Activated CD4-positive, alpha-beta T cell treated with anti-CD3 and anti-CD28 coated beads for 36 hours (primary cell): ENCODE measurements at regions not wholly inside any gene's neighbourhood (a gene's known extent, or its start where the extent isn't known, plus 50 kb on each side); places are given as distances from the start of the nearest gene placed in this dataset.

Experiments
- ATAC-seq: fragments of 200-7000 bp; cut with Tn5 transposase; one replicate; pipeline ENCODE4 v1.10.0; 2021; ENCODE audit warnings: mild to moderate bottlenecking, moderate library complexity
- CTCF ChIA-PET: fragments of 350-600 bp; sonication (Branson Sonifier 250); formaldehyde crosslinking; loops from one replicate; lab custom pipeline; 2021; ENCODE audit warnings: antibody characterized with exemption; lab: Charles Lee
- POLR2A ChIA-PET: fragments of 350-600 bp; sonication (Branson Sonifier 250); formaldehyde crosslinking; loops from one replicate; lab custom pipeline; 2021; ENCODE audit warnings: antibody characterized with exemption, inconsistent platforms; lab: Charles Lee
- DNase-seq: peaks from one replicate; pipeline ENCODE4 v3.0.0-alpha.2; 2020
- H3K27ac Mint-ChIP-seq: one replicate; pipeline ENCODE4 v1.8.0; 2021; ENCODE audit warnings: mixed read lengths
- H3K27me3 Mint-ChIP-seq: one replicate; pipeline ENCODE4 v1.8.0; 2021; ENCODE audit warnings: mixed read lengths
- H3K36me3 Mint-ChIP-seq: one replicate; pipeline ENCODE4 v1.8.0; 2021; ENCODE audit warnings: low read depth, mixed read lengths
- H3K4me1 Mint-ChIP-seq: one replicate; pipeline ENCODE4 v1.8.0; 2021; ENCODE audit warnings: mixed read lengths
- H3K4me3 Mint-ChIP-seq: one replicate; pipeline ENCODE4 v1.8.0; 2021; ENCODE audit warnings: mild to moderate bottlenecking, moderate library complexity, mixed read lengths
- H3K9me3 Mint-ChIP-seq: one replicate; pipeline ENCODE4 v1.8.0; 2021; ENCODE audit warnings: low read depth, mixed read lengths
- intact Hi-C, 2 experiments: fragments of 100-400 bp; cut with DNase I in 1 of 2; cut with micrococcal nuclease in 1 of 2; formaldehyde crosslinking; loops; one replicate each; pipeline versions ENCODE4 v1.14.2 to v1.15.1; 2022 to 2024; cut with DNase I, micrococcal nuclease

DNA sequence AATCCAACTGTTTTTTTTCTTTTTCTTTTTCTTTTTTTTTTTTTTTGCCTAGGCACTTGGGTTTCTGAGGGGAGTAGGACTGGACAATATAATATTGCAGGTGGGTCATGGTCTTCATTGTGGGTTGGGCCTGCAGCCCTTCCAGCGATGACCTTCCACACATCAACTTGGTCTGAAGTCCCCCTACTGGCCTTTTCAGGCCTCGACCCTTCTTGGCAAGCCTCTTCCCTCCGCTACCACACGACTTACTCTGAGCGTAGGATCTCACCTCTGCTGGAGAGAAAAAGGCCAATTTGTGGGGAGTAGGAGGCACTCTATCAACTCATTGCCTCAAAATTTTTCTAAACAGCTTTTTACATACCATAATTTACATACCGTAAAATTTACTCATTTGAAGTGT, 51.1 kb upstream of the GRIK3 start:
- ATAC-seq (no peak), DNase-seq (no peak)
- CTCF ChIA-PET, result no interaction called here
- H3K4me3 Mint-ChIP-seq, result no peak overlapping the region
- peaks cover 3% of the 10 kb centered on the region for H3K27me3 Mint-ChIP-seq
- H3K9me3 Mint-ChIP-seq, result no peaks in the 10 kb centered on the region
- no peaks in the 10 kb centered on the region for H3K36me3 Mint-ChIP-seq
- H3K27ac Mint-ChIP-seq, result no peak overlapping the region
- H3K4me1 Mint-ChIP-seq, result no peaks in the 10 kb centered on the region
- intact Hi-C loops, result no loop called here
- POLR2A ChIA-PET, result no interaction called here

DNA sequence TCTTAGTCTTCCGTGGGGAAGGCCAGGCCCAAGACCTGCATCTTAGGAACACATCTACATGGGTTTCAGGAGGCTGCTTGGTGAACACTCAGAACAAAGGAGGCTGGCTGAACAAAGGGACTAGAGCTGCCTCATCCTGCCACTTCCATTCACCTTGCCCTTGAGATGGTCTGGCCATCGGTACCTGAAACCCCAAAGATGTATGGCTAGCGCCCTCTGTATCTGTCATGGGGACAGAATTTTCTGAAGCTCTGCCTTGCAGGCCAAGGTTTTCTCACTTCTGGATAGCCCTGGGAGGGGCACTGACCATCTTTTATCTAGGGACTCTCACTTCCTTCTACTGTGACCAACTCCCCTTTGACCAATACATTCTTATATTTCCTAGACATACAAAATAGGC, 55.4 kb upstream of the GRIK3 start:
- H3K27me3 Mint-ChIP-seq, result peaks cover 10% of the 10 kb centered on the region
- no peaks in the 10 kb centered on the region for H3K9me3 Mint-ChIP-seq
- intact Hi-C loops, result no loop called here
- CTCF ChIA-PET, result no interaction called here
- H3K27ac Mint-ChIP-seq, result no peak overlapping the region
- ATAC-seq (no peak), DNase-seq (no peak)
- POLR2A ChIA-PET, result no interaction called here
- H3K36me3 Mint-ChIP-seq, result no peaks in the 10 kb centered on the region
- no peaks in the 10 kb centered on the region for H3K4me1 Mint-ChIP-seq
- no peak overlapping the region for H3K4me3 Mint-ChIP-seq

DNA sequence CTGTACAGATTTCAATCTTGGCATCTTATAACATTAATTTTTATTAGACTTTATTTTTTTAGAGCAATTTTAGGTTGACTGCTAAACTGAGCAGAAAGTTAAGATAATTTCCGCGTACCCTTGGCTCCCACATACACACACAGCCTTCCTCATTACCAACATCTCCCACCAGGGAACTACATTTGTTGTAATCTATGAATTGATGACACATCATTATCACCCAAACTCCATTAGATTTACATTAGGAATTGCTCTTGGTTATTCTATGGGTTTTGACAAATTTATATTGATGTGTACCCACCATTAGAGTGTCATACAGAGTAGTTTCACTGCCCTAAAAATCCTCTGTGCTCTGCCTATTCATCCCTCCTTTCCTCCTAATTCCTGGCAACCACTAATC, 56.4 kb upstream of the GRIK3 start:
- Mint-ChIP-seq H3K4me3 (no peak overlapping the region), H3K27me3 (peaks cover 10% of the 10 kb centered on the region), H3K36me3 (no peaks in the 10 kb centered on the region), H3K9me3 (no peaks in the 10 kb centered on the region), H3K4me1 (no peaks in the 10 kb centered on the region), H3K27ac (no peak overlapping the region)
- intact Hi-C loops, result no loop called here
- ChIA-PET POLR2A (no interaction called here), CTCF (no interaction called here)
- ATAC-seq, result no peak
- DNase-seq, result no peak

DNA sequence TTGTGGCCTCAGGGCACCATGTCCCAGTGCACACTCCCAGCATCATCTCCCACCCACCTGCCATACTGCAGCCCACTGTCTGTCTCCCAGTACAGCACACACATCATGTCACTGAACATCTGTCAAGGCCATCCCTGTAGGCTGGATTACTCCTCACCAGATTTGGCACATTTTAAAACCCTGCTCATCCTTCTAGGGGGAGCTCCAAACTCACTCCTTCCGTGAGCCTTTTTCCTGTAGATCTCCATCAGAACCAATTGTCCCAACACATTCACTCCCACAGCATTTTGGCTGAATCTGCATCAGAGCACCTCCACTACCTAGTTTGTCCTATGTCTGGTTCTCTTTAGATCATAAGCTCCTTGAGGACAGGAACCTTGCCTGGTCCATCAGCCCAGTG, 58.6 kb upstream of the GRIK3 start:
- Mint-ChIP-seq H3K4me1 (no peaks in the 10 kb centered on the region), H3K36me3 (no peaks in the 10 kb centered on the region), H3K27me3 (peaks cover 7% of the 10 kb centered on the region), H3K9me3 (no peaks in the 10 kb centered on the region), H3K4me3 (no peak overlapping the region), H3K27ac (no peak overlapping the region)
- ChIA-PET POLR2A (no interaction called here), CTCF (interaction anchor here (0.7 kb wide), 1 partner anchor 48 kb away, joined by 4 read pairs; no protein-coding TSS in a partner anchor)
- intact Hi-C loops, result no loop called here
- no peak for DNase-seq
- ATAC-seq, result no peak

DNA sequence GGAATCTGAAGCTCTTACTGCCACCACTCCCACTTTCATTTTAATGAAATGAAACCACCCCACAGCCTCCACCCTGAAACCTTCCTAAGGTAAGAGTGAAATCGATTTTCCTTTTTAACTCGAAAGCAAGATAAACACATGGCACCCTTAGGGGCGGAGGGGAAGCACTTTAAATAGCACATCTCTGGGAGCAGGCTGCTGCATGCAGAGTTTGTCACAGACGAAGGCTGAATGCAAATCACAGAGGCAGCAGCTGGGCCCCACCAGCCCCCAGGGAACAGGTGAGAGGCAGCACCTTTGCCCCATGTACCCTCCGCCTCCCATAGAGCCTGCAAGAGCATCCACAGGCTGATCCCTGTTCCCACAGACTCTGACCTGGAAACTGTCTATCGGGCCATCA, 60.0 kb upstream of the GRIK3 start:
- no peaks in the 10 kb centered on the region for H3K36me3 Mint-ChIP-seq

DNA sequence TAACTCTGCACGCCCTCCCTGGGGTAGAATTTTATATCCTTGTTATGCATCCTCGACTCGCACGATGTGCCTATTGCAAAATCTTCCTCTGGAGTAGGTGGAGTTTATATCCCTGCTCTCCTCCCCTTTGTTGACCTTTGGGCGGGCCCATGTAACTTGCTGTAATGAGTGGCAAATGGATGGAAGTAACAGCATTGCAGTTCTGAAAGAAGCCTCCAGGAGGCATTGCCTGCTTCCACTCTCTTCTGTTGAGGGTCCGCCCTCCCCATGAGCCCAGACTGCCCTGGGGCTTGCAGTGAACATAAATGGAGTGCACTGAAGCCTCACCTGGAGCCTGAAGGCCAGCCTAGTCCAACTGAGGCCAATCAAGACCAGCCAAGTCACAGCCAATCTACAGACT, 62.2 kb upstream of the GRIK3 start:
- Mint-ChIP-seq H3K27me3 (peaks cover 14% of the 10 kb centered on the region), H3K36me3 (no peaks in the 10 kb centered on the region), H3K9me3 (no peaks in the 10 kb centered on the region), H3K4me3 (no peak overlapping the region), H3K4me1 (no peaks in the 10 kb centered on the region), H3K27ac (no peak overlapping the region)
- ChIA-PET CTCF (no interaction called here), POLR2A (no interaction called here)
- no peak for DNase-seq
- intact Hi-C loops, result loop anchor here in 1 of 2 experiments (5.0 kb wide), 1 partner anchor 336 kb away; no protein-coding TSS in a partner anchor
- ATAC-seq, result no peak

More for the DNA sequence above, 60.0 kb upstream of the GRIK3 start:
- ATAC-seq (no peak), DNase-seq (no peak)
- ChIA-PET CTCF (interaction anchor here (1.1 kb wide), 1 partner anchor 8 kb away, joined by 3 read pairs; no protein-coding TSS in a partner anchor), POLR2A (no interaction called here)
- no peaks in the 10 kb centered on the region for H3K4me1 Mint-ChIP-seq
- intact Hi-C loops, result no loop called here
- H3K9me3 Mint-ChIP-seq, result no peaks in the 10 kb centered on the region
- H3K4me3 Mint-ChIP-seq, result no peak overlapping the region
- H3K27ac Mint-ChIP-seq, result no peak overlapping the region
- H3K27me3 Mint-ChIP-seq, result peaks cover 7% of the 10 kb centered on the region

DNA sequence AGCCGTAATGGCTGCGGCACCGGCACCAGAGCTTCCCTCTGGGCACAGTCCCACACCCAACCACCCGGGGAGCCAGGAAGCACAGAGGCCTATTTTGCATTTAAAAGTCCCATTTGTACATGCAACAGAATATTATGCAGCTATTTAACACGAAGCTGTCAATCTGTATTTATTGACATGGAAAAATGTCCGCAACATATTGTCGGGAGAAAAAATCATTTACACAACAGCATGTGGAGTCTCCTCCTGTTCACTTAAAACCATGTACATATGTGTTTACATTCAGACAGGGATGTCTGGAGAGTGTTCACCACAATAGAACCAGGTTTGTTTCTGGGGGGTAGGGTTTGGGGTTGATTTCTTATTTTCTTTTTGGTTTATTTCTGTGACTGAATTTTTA, 63.4 kb upstream of the GRIK3 start:
- CTCF ChIA-PET, result no interaction called here
- Mint-ChIP-seq H3K27me3 (peaks cover 10% of the 10 kb centered on the region), H3K9me3 (no peaks in the 10 kb centered on the region), H3K4me3 (no peak overlapping the region), H3K27ac (no peak overlapping the region), H3K36me3 (no peaks in the 10 kb centered on the region), H3K4me1 (no peaks in the 10 kb centered on the region)
- intact Hi-C loops, result loop anchor here in 1 of 2 experiments (5.0 kb wide), 1 partner anchor 335 kb away; no protein-coding TSS in a partner anchor
- DNase-seq (no peak), ATAC-seq (no peak)
- POLR2A ChIA-PET, result no interaction called here

DNA sequence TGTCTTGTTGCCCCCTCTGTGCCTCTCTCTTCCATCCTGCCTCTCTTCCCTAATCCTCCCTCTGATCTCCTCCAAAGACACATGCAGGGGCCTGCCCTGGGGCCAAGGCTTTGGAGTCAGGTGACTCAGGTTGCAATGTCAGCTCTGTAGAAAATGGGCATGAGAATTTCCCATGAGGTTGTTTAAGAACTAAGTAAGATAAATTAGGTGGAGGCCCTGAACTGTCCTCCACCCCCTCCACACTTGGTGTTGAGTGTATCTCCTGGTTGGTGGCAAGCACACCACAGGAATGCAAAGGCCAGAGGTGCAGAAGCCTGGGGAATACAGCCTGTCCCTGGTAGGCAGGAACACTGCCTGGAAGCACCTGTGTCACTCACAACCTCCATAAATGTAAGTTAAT, 63.9 kb upstream of the GRIK3 start:
- Mint-ChIP-seq H3K27ac (no peak overlapping the region), H3K9me3 (no peaks in the 10 kb centered on the region), H3K36me3 (no peaks in the 10 kb centered on the region), H3K4me1 (no peaks in the 10 kb centered on the region), H3K4me3 (no peak overlapping the region), H3K27me3 (peaks cover 7% of the 10 kb centered on the region)
- intact Hi-C loops, result loop anchor here in 1 of 2 experiments (5.0 kb wide), 1 partner anchor 334 kb away; no protein-coding TSS in a partner anchor
- ATAC-seq (no peak), DNase-seq (no peak)
- ChIA-PET CTCF (no interaction called here), POLR2A (no interaction called here)

DNA sequence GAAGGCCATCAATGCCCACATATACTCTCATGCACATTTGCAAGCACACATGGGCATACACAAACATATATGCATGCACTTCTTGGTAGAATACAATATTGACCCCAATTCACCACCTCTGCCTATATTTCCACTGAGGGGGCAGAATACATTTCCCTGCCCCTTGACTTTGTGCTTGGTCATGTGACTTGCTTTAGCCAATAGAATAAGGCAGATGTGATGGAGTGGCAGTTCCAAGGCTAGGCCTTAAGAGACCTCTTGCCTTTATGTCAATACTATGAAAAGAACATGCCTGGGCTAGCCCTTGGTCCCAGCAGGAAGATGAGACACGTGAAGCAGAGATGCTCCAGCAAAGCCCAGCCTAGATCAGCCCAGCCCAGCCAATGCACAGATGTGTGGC, 66.0 kb upstream of the GRIK3 start:
- Mint-ChIP-seq H3K4me1 (no peaks in the 10 kb centered on the region), H3K27me3 (peaks cover 7% of the 10 kb centered on the region), H3K4me3 (no peak overlapping the region), H3K27ac (no peak overlapping the region), H3K9me3 (no peaks in the 10 kb centered on the region), H3K36me3 (no peaks in the 10 kb centered on the region)
- DNase-seq (no peak), ATAC-seq (no peak)
- intact Hi-C loops, result no loop called here
- ChIA-PET POLR2A (no interaction called here), CTCF (no interaction called here)

DNA sequence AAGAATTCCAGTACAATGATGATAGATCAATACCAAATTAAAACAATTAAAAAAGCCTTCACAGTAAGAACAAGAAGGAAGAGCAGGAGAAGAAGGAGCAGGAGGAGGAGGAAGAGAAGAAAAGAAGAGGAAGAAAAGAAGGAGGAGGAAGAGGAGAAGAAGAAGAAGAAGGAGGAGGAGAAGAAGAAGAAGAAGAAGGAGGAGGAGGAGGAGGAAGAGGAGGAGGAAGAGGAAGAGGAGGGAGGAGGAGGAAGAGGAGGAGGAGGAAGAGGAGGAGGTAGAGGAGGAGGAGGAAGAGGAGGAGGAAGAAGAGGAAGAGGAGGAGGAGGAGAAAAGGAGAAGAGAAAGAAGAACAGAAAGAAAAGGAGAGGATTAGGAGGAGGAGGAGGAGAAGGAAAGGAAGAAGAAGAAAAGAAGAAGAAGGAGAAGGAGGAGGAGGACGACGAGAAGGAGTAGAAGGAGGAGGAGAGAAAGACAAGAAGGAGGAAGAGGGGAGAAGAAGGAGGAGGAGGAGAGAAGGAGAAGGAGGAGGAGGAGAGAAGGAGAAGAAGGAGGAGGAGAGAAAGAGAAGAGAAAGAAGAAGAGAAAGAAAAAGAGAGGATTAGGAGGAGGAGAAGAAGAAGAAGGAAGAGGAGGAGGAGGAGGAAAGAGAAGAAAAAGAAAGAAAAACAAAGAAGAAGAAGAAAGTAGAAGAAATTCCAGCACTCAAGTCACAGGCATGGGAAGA, 68.5 kb upstream of the GRIK3 start:
- Mint-ChIP-seq H3K27me3 (peaks cover 7% of the 10 kb centered on the region), H3K36me3 (no peaks in the 10 kb centered on the region), H3K4me1 (no peaks in the 10 kb centered on the region), H3K27ac (no peak overlapping the region), H3K4me3 (no peak overlapping the region), H3K9me3 (no peaks in the 10 kb centered on the region)
- POLR2A ChIA-PET, result no interaction called here
- intact Hi-C loops, result no loop called here
- CTCF ChIA-PET, result interaction anchor here (0.7 kb wide), 1 partner anchor 9 kb away, joined by 3 read pairs; no protein-coding TSS in a partner anchor
- ATAC-seq, result no peak
- DNase-seq, result no peak

DNA sequence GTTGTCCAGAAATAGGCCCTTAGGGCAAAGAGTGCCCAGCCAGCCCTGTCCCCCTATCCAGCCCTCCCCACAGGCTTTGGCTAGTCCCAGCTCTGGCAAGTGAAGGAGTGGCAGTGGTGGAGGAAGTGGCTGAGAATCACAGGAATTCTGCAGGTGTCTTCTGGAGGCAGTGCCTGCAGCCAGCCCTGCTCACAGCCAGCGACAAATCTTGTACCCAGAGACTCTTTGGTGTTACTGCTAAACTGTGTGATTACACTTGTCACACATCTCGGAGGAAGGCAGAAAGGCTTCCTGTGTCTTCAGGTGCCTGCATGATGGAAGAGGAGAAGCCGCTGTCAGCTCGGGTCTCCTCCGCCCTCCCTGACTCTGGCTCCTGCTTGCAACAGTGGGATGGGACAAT, 71.6 kb upstream of the GRIK3 start:
- no peaks in the 10 kb centered on the region for H3K4me1 Mint-ChIP-seq
- intact Hi-C loops, result no loop called here
- H3K36me3 Mint-ChIP-seq, result no peaks in the 10 kb centered on the region
- ChIA-PET POLR2A (no interaction called here), CTCF (no interaction called here)
- peaks cover 6% of the 10 kb centered on the region for H3K27me3 Mint-ChIP-seq
- no peak for ATAC-seq
- no peak overlapping the region for H3K27ac Mint-ChIP-seq
- H3K4me3 Mint-ChIP-seq, result no peak overlapping the region
- DNase-seq, result no peak
- no peaks in the 10 kb centered on the region for H3K9me3 Mint-ChIP-seq

DNA sequence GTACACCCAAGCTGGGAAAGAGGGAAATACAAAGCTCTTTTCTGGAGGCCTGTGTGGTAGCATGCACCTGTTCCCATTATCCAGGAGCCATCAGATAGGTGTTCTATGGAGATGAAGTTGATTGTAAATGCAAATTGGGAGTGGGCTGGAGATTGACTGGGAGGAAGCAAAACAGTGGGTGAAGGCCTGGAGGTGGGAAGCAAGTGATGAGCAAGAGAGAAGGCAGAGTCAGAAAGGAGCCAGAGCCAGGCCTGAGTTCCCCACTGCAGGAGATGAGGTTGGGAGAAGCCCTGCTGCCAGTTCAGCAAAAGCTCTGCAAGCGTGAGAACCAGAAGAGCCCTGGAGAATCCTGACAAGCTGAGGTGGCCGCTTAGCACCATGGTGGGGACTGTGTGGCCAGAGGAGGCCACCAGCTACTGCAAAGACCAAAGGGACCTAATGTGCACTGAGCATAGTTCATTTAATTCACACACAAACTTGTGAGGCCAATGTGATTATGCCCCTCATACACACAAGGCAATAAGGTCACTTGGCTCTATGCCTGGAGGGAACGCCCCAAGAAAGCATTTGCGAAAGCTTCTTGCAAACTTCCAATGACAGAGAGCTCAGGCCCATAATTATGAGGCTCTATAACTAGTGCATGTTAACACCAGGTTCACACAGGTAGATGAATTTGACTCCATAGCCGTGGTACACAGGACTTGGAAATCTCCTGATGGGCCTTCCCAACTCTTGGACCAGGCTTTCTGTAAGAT, 73.0 kb upstream of the GRIK3 start:
- Mint-ChIP-seq H3K9me3 (no peaks in the 10 kb centered on the region), H3K4me1 (no peaks in the 10 kb centered on the region), H3K27ac (no peak overlapping the region), H3K36me3 (no peaks in the 10 kb centered on the region), H3K27me3 (peaks cover 8% of the 10 kb centered on the region), H3K4me3 (no peak overlapping the region)
- POLR2A ChIA-PET, result no interaction called here
- DNase-seq, result no peak
- intact Hi-C loops, result no loop called here
- CTCF ChIA-PET, result interaction anchor here (0.9 to 1.0 kb wide), 2 partner anchors 11 to 374 kb away, joined by 3 read pairs; no protein-coding TSS in a partner anchor
- ATAC-seq, result no peak
